ENCODE measurements at regions not wholly inside any gene's neighbourhood (a gene's known extent, or its start where the extent isn't known, plus 50 kb on each side); places are given as distances from the start of the nearest gene placed in this dataset.

GRCh38 chr6:98117068-98117467 lies 717.3 kb upstream of the POU3F2 start:
- TF ChIP-seq, protein P1, sequence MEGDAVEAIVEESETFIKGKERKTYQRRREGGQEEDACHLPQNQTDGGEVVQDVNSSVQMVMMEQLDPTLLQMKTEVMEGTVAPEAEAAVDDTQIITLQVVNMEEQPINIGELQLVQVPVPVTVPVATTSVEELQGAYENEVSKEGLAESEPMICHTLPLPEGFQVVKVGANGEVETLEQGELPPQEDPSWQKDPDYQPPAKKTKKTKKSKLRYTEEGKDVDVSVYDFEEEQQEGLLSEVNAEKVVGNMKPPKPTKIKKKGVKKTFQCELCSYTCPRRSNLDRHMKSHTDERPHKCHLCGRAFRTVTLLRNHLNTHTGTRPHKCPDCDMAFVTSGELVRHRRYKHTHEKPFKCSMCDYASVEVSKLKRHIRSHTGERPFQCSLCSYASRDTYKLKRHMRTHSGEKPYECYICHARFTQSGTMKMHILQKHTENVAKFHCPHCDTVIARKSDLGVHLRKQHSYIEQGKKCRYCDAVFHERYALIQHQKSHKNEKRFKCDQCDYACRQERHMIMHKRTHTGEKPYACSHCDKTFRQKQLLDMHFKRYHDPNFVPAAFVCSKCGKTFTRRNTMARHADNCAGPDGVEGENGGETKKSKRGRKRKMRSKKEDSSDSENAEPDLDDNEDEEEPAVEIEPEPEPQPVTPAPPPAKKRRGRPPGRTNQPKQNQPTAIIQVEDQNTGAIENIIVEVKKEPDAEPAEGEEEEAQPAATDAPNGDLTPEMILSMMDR (IDR thresholded peaks at IDR 0.05; ENCODE audit: insufficient read depth, low read length, poor library complexity, severe bottlenecking), result no peak
- no peak for TF ChIP-seq EZH2phosphoT487 (conservative IDR thresholded peaks at IDR 0.05; ENCODE audit: low read length)
